Inflammatory macrophage treated with lipopolysaccharide for 4 hours (primary cell): ENCODE measurements at regions not wholly inside any gene's neighbourhood (a gene's known extent, or its start where the extent isn't known, plus 50 kb on each side); places are given as distances from the start of the nearest gene placed in this dataset.
"Not testable (repeated sequence)": the region's sequence is repeated elsewhere in the genome, so short reads cannot be mapped to it uniquely, and the experiment has no call there.

Source experiments
- DNase-seq: peaks from one replicate; pipeline ENCODE4 v3.0.0-alpha.2; 2020

GRCh38 chr4:53919535-53919934 is 144.9 kb downstream of the CHIC2 start:
- peak; percentile 98 for DNase-seq

DNA sequence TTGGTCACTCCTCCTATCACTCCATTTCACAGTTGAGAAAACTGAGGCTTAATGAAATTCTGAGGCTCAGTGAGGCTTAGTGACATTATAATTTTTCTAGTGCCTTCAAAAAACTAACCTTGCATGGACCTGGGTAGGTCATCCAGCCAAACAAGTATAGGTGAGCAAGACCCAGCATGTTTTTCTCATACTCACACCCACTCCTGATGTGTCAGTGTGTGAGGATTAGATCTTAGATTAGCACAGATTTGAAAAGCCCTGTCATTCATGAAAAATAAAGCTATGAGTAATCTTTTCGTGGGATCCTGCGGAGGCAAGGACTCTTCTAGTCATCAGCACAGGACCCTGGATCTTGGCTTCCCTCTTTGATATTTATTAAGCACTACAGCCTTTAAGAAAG is 146.7 kb downstream of the CHIC2 start:
- DNase-seq = peak; percentile 92

DNA sequence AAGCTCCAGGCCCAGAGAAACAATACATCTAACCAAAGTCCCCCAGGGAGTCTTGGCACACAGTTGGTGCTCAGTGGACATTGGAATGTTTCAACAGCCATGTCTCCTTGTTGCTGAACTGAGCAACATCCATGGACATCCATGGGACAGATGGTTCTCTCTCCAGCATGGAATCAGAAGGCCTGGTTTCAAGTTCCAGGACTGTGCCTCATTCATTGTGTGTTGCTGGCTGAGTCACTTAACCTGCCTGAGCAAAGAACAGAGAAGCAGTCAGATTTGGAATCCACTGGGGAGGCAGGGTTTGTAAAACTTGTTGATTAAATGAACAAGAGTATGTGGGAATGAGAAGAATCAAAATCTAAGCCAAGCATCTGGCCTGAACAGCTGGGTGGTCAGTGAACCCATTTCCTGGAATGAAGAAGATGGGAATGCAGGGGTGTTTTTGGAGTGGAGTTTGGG is 147.9 kb downstream of the CHIC2 start:
- DNase-seq = peak; percentile 27

DNA sequence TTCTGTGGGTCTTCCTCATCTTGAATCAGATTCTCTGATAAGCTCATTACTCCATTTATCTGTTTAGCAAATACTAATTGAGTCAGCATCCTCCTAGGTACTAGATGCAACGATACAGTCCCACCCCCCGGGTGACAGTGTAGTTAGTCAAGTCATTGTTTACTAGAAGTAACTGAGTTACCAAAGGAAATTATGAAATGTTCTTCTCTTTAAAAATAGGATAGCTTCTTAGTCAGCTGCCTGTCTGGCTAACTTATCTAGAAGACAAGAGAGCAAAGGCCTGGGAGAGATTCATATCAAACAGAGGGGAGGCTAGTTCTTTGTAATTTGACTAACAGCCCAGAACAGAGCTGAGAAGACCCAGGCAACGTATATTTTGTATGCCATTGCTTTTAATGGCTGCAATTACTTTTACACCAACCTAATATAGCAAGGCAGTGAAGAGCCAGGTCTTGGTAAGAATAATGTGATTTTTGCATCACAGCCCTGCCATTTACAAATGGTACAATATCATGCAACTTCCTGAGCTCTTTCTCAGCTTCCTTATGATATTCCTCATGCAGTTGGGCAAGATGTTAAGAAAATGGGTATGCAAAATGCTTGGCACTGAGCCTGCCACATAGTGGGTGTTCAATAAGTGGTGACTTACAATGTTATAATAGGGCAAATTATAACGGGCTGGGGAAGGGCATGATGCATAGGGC is 149.9 kb downstream of the CHIC2 start:
- peak; percentile 99 for DNase-seq

- no peak for DNase-seq
Observed at GRCh38 chr4:53913771-53914170, 150.6 kb downstream of the CHIC2 start.

DNA sequence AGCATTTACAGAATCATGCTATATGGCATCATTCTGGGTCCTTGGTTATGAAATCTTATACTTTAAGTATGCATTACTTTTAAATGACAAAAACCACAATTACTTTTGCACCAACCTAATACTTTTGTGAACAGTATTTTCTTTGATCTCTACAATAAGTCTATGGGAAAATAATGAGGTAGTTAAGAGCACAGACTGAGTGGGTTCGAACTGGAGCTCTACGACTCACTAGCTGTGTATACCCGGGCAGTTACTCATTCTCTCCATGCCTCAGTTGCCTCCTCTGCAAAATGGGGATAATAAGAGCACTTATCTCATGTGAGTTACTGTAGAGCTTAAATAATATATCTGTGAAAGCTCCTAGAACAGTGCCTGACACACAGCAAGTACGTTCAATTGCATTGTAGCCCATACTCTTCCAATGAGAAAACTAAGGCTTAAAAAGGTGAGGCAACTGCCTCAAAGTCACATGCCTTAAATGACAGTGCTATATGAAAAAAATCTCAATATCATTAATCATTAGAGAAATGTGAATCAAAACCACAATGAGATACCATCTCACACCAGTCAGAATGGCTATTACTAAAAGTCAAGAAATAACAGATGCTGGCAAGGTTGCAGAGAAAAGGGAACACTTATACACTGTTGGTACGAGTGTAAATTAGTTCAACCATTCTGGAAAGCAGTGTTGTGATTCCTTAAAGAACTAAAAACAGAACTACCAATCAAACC is 151.5 kb downstream of the CHIC2 start:
- peak; percentile 58 for DNase-seq

- peak; percentile 84 for DNase-seq
Observed at GRCh38 chr4:53908661-53909078, 155.7 kb downstream of the CHIC2 start.

DNA sequence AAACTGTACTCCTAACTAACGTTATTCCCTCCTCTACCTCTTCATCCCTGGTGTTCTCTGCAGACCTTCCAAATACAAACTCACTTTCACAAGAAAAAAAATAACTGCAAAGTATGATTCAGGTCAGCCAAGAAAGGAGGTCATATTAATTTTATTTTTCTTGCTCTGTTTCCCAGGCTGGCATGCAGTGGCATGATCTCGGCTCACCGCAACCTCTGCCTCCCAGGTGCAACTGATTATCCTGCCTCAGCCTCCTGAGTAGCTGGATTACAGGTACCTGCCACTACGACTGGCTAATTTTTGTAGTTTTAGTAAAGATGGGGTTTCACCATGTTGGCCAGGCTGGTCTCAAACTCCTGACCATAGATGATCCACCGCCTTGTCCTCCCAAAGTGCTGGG is 156.6 kb downstream of the CHIC2 start:
- DNase-seq = no peak

DNA sequence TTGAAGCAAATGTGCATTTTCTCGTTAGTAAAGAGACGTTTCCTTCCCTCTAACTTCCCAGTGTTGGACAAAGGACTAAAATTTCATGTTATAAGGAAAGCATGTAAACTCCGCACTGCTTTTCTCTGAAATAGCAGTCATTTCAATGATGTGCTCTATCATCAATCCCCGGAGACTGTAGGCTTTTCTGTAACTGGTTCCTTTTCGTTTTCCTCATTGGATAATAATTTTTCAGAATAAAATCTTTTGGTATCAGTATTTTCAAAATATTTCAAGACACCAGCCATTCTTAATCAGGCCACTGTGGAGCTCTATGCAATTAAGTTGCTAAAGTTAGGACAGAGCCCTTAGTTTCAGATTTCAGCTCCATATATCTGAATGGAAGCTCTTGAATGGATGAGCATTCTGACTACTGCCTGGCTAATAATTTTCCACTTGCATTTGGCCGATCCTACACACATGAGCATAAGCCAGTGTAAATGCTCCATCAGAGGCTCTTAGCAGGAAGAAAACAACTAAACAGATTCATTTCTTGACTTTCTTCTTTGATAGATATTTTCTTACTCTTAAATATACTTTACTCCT is 157.7 kb downstream of the CHIC2 start:
- no peak for DNase-seq

DNA sequence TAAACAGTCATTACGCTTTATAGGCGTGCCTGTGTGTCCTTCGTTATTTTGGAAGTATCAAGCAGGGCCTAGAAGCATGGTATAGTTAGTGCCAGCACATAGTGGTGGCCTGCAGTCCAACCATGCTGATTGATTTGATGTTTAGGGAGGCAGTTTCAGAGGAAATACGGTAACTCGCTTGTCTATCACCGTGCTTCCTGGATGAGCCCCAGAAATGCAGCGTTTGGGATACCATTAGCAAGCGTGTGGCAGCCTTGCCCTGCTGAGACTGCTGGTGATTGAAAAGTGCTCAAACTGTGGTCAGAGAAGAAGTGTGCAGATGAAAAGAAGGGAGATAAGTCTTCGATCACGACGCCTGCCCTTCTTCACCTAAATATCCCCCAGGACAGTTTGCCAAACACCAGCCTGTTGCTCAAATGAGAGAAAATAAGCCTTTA is 158.4 kb downstream of the CHIC2 start:
- DNase-seq = peak; percentile 33

GRCh38 chr4:53905276-53905940 is 159.0 kb downstream of the CHIC2 start:
- no peak for DNase-seq

DNA sequence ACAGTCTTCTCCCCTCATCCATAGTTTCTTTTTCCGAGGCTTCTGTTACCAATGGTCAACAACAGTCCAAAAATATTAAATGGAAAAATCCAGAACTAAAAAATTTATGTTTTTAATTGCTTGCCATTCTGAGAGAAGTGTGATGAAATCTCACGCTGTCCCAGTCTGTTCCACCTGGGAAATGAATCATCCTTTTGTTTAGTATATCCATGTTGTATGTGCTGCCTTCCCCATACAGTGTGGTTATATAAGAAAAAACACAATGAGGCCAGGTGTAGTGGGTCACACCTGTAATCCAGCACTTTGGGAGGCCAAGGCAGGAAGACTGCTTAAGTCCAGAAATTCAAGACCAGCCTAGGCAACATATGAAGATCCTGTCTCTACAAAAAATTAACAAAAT is 161.6 kb downstream of the CHIC2 start:
- no peak for DNase-seq

- DNase-seq = no peak
Observed at GRCh38 chr4:53900271-53900649, 164.1 kb downstream of the CHIC2 start.

GRCh38 chr4:53899586-53900270 is 164.7 kb downstream of the CHIC2 start:
- DNase-seq = no peak

- no peak for DNase-seq
Observed at GRCh38 chr4:53895137-53895536, 169.3 kb downstream of the CHIC2 start.

DNA sequence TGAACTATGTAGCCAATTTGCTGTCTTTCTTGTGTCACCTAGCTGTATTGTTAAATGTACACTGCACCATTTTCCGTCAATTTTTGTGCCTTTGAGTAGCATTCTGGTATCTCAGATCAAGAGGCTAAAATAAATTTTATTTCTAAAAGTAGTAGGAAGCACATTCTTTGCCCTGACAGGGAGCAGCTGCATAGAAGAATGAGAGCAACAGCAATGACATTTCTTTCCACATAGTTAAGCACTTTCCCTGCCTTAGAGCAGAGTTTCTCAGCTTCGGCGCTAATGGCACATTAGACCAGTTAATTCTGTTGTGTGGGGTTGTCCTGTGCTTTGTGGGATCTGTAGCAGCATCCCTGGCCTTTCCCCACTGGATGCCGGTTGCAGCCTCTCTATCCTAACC is 173.9 kb downstream of the CHIC2 start:
- no peak for DNase-seq

DNA sequence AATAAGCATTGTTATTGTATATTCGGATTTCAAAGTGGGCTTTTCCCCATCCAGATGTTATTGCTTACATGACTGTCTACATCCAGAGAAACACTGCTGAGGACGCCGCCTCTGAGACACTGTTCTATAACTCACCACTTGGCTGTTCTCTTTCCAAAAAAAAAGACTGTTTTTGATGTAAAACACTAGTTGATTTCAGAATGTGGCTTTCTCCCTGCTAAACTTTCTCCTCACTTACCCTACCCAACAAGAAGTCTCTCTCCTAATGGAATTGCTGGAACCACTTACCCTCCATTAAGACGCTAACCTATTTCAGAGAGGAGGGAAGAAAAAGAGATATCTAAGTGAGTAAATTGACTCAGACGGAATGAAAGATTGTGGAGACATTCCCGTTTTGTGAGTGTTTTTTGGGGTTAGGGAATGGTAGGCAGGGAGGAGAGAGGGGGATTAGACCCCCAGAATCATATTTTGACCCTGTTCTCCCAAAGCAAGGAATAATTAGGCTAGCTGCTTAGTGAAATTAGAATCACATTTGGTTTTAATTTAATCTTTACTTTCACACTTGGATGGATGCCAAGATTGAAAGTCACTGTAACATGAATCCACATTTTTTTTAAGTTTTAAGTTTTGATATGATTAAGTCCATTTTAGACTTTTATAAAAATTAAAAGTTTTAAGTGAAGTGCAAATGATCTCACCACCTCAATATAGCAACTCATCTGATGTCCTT is 174.9 kb downstream of the CHIC2 start:
- DNase-seq = no peak

- no peak for DNase-seq
Observed at GRCh38 chr4:53886090-53886489, 178.3 kb downstream of the CHIC2 start.

DNA sequence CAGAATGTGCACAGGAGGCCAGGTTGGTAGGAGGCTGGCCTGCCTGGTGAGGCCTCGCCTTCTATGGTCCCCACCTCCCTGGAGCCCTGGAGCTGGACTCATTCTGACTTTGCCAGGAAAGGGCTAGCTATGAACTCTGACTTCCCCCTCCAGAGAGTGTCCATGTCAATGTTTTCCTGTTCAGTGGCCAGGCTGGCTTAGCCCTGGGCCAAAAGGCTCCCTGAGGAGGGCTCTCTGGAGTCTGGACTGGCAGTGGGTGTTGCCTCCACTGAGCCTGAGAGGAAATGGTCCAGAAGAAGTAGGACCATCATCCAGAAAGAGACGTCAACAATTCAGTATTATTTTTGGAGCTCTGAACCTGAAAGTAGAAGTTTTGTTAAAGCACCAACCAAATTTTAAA is 178.7 kb downstream of the CHIC2 start:
- DNase-seq = no peak

- not testable (repeated sequence) for DNase-seq
Observed at GRCh38 chr4:53877096-53877495, 187.3 kb downstream of the CHIC2 start.

DNA sequence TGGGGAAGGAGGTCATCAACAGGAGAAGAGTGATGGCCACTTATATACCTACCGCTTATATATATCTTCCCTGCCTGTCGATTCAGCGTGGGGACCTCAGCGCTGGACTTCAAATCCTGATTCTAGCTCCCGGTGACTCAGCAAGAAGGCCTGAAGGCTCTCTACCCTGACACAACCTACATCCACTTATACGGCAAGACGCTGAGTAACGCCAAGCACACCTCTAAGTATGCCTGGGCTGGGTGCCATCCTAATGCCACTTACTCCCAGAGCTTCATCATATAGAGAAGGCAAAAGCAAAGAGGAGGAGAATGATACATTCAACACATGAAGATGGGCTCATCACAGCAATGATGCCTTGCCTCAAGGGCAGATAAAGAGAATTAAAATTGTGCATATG is 198.3 kb downstream of the CHIC2 start:
- DNase-seq = no peak

DNA sequence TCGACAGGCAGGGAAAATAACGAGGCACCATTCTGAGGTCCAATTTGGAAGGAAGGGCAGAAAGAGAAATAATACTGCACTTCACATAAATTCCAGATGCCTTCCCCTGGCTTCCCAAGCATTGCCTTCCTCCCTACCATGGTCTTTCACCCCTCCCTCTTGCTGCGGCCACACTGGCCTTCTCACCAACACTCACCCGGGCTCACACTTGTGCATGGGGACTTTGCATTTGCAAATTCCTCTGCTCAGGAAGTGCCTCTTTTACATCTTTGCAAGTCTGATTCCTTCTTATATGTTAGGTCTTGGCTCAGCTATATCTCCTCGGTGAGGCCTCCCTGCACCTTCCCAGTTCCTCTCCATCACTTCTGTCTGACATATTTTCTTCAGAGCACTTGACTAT is 199.4 kb downstream of the CHIC2 start:
- no peak for DNase-seq
